ENCODE measurements at regions not wholly inside any gene's neighbourhood (a gene's known extent, or its start where the extent isn't known, plus 50 kb on each side); places are given as distances from the start of the nearest gene placed in this dataset.

DNA sequence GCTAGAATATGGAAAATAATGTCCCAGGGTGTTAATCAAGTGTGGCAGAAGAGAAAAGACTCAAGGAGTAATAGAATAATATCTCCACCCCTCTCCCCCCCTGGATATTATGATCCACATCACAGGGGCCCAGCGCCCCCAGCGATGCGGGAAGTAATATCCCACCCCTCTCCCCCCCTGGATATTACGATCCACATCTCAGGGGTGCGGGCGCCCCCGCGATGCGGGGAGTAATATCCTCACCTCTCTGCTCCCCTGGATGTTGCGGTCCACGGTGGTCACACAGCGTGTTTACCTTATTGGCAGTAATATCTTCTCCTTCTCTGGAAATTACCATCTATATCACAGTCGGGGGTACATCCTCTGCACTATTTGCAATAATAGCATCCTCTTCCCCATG lies 97.1 kb upstream of the OSBPL11 start:
- POLR2A ChIA-PET: no interaction called here
- TF ChIP-seq ZNF510 (tag by site-specific recombination; IDR thresholded peaks at IDR 0.05; ENCODE audit: insufficient replicate concordance): no peak
- TF ChIP-seq ZNF223 (tag by site-specific recombination; IDR thresholded peaks at IDR 0.05): no peak
- TF ChIP-seq, protein P1, sequence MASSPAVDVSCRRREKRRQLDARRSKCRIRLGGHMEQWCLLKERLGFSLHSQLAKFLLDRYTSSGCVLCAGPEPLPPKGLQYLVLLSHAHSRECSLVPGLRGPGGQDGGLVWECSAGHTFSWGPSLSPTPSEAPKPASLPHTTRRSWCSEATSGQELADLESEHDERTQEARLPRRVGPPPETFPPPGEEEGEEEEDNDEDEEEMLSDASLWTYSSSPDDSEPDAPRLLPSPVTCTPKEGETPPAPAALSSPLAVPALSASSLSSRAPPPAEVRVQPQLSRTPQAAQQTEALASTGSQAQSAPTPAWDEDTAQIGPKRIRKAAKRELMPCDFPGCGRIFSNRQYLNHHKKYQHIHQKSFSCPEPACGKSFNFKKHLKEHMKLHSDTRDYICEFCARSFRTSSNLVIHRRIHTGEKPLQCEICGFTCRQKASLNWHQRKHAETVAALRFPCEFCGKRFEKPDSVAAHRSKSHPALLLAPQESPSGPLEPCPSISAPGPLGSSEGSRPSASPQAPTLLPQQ (tag by site-specific recombination; IDR thresholded peaks at IDR 0.05): no peak
- TF ChIP-seq YY1 (tag by site-specific recombination; IDR thresholded peaks at IDR 0.05): no peak
- TF ChIP-seq ZNF366 (tag by site-specific recombination; conservative IDR thresholded peaks at IDR 0.05): no peak
- TF ChIP-seq ZNF37A (tag by site-specific recombination; IDR thresholded peaks at IDR 0.05): no peak
- no peak for TF ChIP-seq ZFP37 (tag by site-specific recombination; IDR thresholded peaks at IDR 0.05)
- TF ChIP-seq ZFP3 (tag by site-specific recombination; IDR thresholded peaks at IDR 0.05; ENCODE audit: low read depth): no peak
- no peak for TF ChIP-seq YY2 (tag by site-specific recombination; IDR thresholded peaks at IDR 0.05)
- TF ChIP-seq, protein P2, sequence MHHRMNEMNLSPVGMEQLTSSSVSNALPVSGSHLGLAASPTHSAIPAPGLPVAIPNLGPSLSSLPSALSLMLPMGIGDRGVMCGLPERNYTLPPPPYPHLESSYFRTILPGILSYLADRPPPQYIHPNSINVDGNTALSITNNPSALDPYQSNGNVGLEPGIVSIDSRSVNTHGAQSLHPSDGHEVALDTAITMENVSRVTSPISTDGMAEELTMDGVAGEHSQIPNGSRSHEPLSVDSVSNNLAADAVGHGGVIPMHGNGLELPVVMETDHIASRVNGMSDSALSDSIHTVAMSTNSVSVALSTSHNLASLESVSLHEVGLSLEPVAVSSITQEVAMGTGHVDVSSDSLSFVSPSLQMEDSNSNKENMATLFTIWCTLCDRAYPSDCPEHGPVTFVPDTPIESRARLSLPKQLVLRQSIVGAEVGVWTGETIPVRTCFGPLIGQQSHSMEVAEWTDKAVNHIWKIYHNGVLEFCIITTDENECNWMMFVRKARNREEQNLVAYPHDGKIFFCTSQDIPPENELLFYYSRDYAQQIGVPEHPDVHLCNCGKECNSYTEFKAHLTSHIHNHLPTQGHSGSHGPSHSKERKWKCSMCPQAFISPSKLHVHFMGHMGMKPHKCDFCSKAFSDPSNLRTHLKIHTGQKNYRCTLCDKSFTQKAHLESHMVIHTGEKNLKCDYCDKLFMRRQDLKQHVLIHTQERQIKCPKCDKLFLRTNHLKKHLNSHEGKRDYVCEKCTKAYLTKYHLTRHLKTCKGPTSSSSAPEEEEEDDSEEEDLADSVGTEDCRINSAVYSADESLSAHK (tag by site-specific recombination; IDR thresholded peaks at IDR 0.05): no peak
- TF ChIP-seq, protein P3, sequence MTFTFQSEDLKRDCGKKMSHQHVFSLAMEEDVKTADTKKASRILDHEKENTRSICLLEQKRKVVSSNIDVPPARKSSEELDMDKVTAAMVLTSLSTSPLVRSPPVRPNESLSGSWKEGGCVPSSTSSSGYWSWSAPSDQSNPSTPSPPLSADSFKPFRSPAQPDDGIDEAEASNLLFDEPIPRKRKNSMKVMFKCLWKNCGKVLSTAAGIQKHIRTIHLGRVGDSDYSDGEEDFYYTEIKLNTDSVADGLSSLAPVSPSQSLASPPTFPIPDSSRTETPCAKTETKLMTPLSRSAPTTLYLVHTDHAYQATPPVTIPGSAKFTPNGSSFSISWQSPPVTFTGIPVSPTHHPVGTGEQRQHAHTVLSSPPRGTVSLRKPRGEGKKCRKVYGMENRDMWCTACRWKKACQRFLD (tag by site-specific recombination; IDR thresholded peaks at IDR 0.05): no peak
- TF ChIP-seq, protein P4, sequence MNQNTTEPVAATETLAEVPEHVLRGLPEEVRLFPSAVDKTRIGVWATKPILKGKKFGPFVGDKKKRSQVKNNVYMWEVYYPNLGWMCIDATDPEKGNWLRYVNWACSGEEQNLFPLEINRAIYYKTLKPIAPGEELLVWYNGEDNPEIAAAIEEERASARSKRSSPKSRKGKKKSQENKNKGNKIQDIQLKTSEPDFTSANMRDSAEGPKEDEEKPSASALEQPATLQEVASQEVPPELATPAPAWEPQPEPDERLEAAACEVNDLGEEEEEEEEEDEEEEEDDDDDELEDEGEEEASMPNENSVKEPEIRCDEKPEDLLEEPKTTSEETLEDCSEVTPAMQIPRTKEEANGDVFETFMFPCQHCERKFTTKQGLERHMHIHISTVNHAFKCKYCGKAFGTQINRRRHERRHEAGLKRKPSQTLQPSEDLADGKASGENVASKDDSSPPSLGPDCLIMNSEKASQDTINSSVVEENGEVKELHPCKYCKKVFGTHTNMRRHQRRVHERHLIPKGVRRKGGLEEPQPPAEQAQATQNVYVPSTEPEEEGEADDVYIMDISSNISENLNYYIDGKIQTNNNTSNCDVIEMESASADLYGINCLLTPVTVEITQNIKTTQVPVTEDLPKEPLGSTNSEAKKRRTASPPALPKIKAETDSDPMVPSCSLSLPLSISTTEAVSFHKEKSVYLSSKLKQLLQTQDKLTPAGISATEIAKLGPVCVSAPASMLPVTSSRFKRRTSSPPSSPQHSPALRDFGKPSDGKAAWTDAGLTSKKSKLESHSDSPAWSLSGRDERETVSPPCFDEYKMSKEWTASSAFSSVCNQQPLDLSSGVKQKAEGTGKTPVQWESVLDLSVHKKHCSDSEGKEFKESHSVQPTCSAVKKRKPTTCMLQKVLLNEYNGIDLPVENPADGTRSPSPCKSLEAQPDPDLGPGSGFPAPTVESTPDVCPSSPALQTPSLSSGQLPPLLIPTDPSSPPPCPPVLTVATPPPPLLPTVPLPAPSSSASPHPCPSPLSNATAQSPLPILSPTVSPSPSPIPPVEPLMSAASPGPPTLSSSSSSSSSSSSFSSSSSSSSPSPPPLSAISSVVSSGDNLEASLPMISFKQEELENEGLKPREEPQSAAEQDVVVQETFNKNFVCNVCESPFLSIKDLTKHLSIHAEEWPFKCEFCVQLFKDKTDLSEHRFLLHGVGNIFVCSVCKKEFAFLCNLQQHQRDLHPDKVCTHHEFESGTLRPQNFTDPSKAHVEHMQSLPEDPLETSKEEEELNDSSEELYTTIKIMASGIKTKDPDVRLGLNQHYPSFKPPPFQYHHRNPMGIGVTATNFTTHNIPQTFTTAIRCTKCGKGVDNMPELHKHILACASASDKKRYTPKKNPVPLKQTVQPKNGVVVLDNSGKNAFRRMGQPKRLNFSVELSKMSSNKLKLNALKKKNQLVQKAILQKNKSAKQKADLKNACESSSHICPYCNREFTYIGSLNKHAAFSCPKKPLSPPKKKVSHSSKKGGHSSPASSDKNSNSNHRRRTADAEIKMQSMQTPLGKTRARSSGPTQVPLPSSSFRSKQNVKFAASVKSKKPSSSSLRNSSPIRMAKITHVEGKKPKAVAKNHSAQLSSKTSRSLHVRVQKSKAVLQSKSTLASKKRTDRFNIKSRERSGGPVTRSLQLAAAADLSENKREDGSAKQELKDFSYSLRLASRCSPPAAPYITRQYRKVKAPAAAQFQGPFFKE (tag by site-specific recombination; IDR thresholded peaks at IDR 0.05; ENCODE audit: borderline replicate concordance): no peak
- TF ChIP-seq, protein P5, sequence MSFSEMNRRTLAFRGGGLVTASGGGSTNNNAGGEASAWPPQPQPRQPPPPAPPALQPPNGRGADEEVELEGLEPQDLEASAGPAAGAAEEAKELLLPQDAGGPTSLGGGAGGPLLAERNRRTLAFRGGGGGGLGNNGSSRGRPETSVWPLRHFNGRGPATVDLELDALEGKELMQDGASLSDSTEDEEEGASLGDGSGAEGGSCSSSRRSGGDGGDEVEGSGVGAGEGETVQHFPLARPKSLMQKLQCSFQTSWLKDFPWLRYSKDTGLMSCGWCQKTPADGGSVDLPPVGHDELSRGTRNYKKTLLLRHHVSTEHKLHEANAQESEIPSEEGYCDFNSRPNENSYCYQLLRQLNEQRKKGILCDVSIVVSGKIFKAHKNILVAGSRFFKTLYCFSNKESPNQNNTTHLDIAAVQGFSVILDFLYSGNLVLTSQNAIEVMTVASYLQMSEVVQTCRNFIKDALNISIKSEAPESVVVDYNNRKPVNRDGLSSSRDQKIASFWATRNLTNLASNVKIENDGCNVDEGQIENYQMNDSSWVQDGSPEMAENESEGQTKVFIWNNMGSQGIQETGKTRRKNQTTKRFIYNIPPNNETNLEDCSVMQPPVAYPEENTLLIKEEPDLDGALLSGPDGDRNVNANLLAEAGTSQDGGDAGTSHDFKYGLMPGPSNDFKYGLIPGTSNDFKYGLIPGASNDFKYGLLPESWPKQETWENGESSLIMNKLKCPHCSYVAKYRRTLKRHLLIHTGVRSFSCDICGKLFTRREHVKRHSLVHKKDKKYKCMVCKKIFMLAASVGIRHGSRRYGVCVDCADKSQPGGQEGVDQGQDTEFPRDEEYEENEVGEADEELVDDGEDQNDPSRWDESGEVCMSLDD (tag by site-specific recombination; IDR thresholded peaks at IDR 0.05): no peak
- TF ChIP-seq, protein P6, sequence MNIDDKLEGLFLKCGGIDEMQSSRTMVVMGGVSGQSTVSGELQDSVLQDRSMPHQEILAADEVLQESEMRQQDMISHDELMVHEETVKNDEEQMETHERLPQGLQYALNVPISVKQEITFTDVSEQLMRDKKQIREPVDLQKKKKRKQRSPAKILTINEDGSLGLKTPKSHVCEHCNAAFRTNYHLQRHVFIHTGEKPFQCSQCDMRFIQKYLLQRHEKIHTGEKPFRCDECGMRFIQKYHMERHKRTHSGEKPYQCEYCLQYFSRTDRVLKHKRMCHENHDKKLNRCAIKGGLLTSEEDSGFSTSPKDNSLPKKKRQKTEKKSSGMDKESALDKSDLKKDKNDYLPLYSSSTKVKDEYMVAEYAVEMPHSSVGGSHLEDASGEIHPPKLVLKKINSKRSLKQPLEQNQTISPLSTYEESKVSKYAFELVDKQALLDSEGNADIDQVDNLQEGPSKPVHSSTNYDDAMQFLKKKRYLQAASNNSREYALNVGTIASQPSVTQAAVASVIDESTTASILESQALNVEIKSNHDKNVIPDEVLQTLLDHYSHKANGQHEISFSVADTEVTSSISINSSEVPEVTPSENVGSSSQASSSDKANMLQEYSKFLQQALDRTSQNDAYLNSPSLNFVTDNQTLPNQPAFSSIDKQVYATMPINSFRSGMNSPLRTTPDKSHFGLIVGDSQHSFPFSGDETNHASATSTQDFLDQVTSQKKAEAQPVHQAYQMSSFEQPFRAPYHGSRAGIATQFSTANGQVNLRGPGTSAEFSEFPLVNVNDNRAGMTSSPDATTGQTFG (tag by site-specific recombination; IDR thresholded peaks at IDR 0.05; ENCODE audit: borderline replicate concordance): no peak
- TF ChIP-seq, protein P7, sequence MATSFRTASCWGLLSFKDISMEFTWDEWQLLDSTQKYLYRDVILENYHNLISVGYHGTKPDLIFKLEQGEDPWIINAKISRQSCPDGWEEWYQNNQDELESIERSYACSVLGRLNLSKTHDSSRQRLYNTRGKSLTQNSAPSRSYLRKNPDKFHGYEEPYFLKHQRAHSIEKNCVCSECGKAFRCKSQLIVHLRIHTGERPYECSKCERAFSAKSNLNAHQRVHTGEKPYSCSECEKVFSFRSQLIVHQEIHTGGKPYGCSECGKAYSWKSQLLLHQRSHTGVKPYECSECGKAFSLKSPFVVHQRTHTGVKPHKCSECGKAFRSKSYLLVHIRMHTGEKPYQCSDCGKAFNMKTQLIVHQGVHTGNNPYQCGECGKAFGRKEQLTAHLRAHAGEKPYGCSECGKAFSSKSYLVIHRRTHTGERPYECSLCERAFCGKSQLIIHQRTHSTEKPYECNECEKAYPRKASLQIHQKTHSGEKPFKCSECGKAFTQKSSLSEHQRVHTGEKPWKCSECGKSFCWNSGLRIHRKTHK (tag by site-specific recombination; IDR thresholded peaks at IDR 0.05): no peak
- no peak for TF ChIP-seq ZNF350 (tag by site-specific recombination; IDR thresholded peaks at IDR 0.05)
- TF ChIP-seq, protein P8, sequence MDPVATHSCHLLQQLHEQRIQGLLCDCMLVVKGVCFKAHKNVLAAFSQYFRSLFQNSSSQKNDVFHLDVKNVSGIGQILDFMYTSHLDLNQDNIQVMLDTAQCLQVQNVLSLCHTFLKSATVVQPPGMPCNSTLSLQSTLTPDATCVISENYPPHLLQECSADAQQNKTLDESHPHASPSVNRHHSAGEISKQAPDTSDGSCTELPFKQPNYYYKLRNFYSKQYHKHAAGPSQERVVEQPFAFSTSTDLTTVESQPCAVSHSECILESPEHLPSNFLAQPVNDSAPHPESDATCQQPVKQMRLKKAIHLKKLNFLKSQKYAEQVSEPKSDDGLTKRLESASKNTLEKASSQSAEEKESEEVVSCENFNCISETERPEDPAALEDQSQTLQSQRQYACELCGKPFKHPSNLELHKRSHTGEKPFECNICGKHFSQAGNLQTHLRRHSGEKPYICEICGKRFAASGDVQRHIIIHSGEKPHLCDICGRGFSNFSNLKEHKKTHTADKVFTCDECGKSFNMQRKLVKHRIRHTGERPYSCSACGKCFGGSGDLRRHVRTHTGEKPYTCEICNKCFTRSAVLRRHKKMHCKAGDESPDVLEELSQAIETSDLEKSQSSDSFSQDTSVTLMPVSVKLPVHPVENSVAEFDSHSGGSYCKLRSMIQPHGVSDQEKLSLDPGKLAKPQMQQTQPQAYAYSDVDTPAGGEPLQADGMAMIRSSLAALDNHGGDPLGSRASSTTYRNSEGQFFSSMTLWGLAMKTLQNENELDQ (tag by site-specific recombination; IDR thresholded peaks at IDR 0.05; ENCODE audit: low read depth): no peak
- Histone ChIP-seq H3K9me3 (ENCODE audit: control insufficient read depth, insufficient read depth, low read depth, low read length) (no peaks in the 10 kb centered on the region), H3K36me3 (ENCODE audit: control insufficient read depth in 2 of 2, insufficient read depth in 1 of 2, low read length in 2 of 2) (no peaks in the 10 kb centered on the region), H3K4me1 (ENCODE audit: control insufficient read depth, insufficient read depth, low read length) (no peaks in the 10 kb centered on the region), H3K4me3 (ENCODE audit: low read depth, low read length) (no peak overlapping the region), H3K27ac (ENCODE audit: extremely low read depth, low read depth, low read length) (no peak overlapping the region)
- CTCF ChIA-PET: no interaction called here

All from HEK293 (cell line).